H1 (cell line): ENCODE measurements at regions not wholly inside any gene's neighbourhood (a gene's known extent, or its start where the extent isn't known, plus 50 kb on each side); places are given as distances from the start of the nearest gene placed in this dataset.

Experiments used
- ATF2 ChIP-seq: IDR thresholded peaks from 2 replicates; pipeline ENCODE4 v1.6.1; 2012; ENCODE audit warnings: low read length, inconsistent platforms
- CEBPB ChIP-seq: IDR thresholded peaks from 2 replicates; pipeline ENCODE4 v1.6.1; 2012; ENCODE audit warnings: low read depth, low read length
- CHD1 ChIP-seq: IDR thresholded peaks from 2 replicates; pipeline ENCODE4 v1.6.1; 2012; ENCODE audit warnings: low read depth, low read length, improper control_type of control experiment
- CHD2 ChIP-seq: IDR thresholded peaks from 2 replicates; pipeline ENCODE4 v1.6.1; 2012; ENCODE audit warnings: low read length, improper control_type of control experiment
- CTCF ChIP-seq, 3 experiments: IDR thresholded peaks; 1 replicate in 2 of 3; 2 replicates in 1 of 3; pipeline versions ENCODE4 v1.5.1 to v1.6.1; 2011; ENCODE audit warnings: low read length in 3 of 3, mild to moderate bottlenecking in 3 of 3, inconsistent platforms in 2 of 3, low read depth in 1 of 3, moderate library complexity in 1 of 3; ENCODE audit not compliant: insufficient read depth in 1 of 3; ENCODE audit errors: control extremely low read depth in 1 of 3
- EP300 ChIP-seq, 2 experiments: IDR thresholded peaks; 1 replicate in 1 of 2; 2 replicates in 1 of 2; pipeline ENCODE4 v1.6.1; 2011 to 2012; ENCODE audit warnings: low read depth in 2 of 2, low read length in 2 of 2, mild to moderate bottlenecking in 2 of 2, borderline replicate concordance in 1 of 2, inconsistent platforms in 1 of 2, moderate library complexity in 1 of 2
- GABPA ChIP-seq: IDR thresholded peaks from 2 replicates; pipeline ENCODE4 v1.6.1; 2011; ENCODE audit warnings: mild to moderate bottlenecking, low read length, moderate library complexity, borderline replicate concordance; ENCODE audit not compliant: insufficient read depth
- JUN ChIP-seq: IDR thresholded peaks from 2 replicates; pipeline ENCODE4 v1.6.1; 2011; ENCODE audit warnings: low read depth, mild to moderate bottlenecking, improper control_type of control experiment, low read length
- JUND ChIP-seq: IDR thresholded peaks from 2 replicates; pipeline ENCODE4 v1.6.1; 2011; ENCODE audit warnings: mild to moderate bottlenecking, improper control_type of control experiment, low read length
- PHF8 ChIP-seq: fragments of 200-600 bp; sonication (generic); conservative IDR thresholded peaks from 2 replicates; pipeline ENCODE4 v1.7.1; 2012; ENCODE audit warnings: low read depth, mild to moderate bottlenecking, inconsistent platforms, low read length, moderate library complexity
- POLR2A ChIP-seq, 2 experiments: IDR thresholded peaks; 1 replicate in 1 of 2; 2 replicates in 1 of 2; pipeline ENCODE4 v1.6.1; 2011; ENCODE audit warnings: low read depth in 2 of 2, low read length in 2 of 2, mild to moderate bottlenecking in 2 of 2; ENCODE audit errors: control extremely low read depth in 1 of 2
- SIN3A ChIP-seq, 2 experiments: IDR thresholded peaks in 1 of 2; conservative IDR thresholded peaks in 1 of 2; 2 replicates each; pipeline ENCODE4 v1.6.1; 2011 to 2012; ENCODE audit warnings: low read length in 2 of 2, improper control_type of control experiment in 1 of 2, low read depth in 1 of 2, mild to moderate bottlenecking in 1 of 2
- TAF1 ChIP-seq: IDR thresholded peaks from 2 replicates; pipeline ENCODE4 v1.6.1; 2011; ENCODE audit warnings: mild to moderate bottlenecking, low read depth, low read length
- TBP ChIP-seq: IDR thresholded peaks from 2 replicates; pipeline ENCODE4 v1.6.1; 2011; ENCODE audit warnings: low read depth, low read length, improper control_type of control experiment

GRCh38 chr21:28832013-28832714 lies 160.5 kb downstream of the LTN1 start:
- TF ChIP-seq TBP (no peak), CHD2 (no peak), GABPA (no peak), POLR2A (IDR thresholded peaks at IDR 0.05; ENCODE audit: control extremely low read depth in 1 of 2, low read depth in 2 of 2, low read length in 2 of 2) (no peak), CEBPB (no peak), TAF1 (no peak), ATF2 (no peak), CTCF (IDR thresholded peaks at IDR 0.05; ENCODE audit: control extremely low read depth in 1 of 3, insufficient read depth in 1 of 3, low read depth in 1 of 3, low read length in 3 of 3) (no peak), JUN (no peak), JUND (no peak), CHD1 (no peak), PHF8 (no peak), SIN3A (conservative IDR thresholded peaks at IDR 0.05 in 1 of 2, IDR thresholded peaks at IDR 0.05 in 1 of 2; ENCODE audit: low read depth in 1 of 2, low read length in 2 of 2) (no peak), EP300 (IDR thresholded peaks at IDR 0.05; ENCODE audit: borderline replicate concordance in 1 of 2, low read depth in 2 of 2, low read length in 2 of 2) (no peak)
